ENCODE measurements at regions not wholly inside any gene's neighbourhood (a gene's known extent, or its start where the extent isn't known, plus 50 kb on each side); places are given as distances from the start of the nearest gene placed in this dataset.

DNA sequence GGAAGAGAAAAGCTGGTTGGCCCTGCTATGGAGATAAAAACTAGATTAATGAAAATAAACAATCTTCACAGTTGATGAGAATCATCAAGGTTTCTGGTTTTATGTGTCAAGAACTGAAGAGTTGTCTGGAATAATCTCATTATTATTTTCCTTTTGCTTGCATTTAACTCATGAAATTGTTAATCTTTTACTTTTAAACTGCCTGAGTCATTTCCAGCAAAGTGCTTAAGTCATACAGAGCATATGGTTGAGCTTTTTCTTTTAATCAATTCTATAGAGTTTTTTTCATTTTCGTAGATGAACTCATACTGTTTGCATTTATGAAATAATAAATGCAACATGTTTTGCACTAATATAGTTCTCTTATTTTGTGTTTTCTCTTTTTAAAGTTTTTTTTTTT lies 747.9 kb downstream of the NXPH1 start:
- intact Hi-C loops (cut with DNase I), result no loop called here
- Histone ChIP-seq H3K27me3 (ENCODE audit: low read depth) (no peaks in the 10 kb centered on the region), H3K4me3 (no peak overlapping the region), H3K4me1 (no peaks in the 10 kb centered on the region), H3K36me3 (no peaks in the 10 kb centered on the region), H3K27ac (no peak overlapping the region), H3K9me3 (no peaks in the 10 kb centered on the region)
- TF ChIP-seq, protein P1, sequence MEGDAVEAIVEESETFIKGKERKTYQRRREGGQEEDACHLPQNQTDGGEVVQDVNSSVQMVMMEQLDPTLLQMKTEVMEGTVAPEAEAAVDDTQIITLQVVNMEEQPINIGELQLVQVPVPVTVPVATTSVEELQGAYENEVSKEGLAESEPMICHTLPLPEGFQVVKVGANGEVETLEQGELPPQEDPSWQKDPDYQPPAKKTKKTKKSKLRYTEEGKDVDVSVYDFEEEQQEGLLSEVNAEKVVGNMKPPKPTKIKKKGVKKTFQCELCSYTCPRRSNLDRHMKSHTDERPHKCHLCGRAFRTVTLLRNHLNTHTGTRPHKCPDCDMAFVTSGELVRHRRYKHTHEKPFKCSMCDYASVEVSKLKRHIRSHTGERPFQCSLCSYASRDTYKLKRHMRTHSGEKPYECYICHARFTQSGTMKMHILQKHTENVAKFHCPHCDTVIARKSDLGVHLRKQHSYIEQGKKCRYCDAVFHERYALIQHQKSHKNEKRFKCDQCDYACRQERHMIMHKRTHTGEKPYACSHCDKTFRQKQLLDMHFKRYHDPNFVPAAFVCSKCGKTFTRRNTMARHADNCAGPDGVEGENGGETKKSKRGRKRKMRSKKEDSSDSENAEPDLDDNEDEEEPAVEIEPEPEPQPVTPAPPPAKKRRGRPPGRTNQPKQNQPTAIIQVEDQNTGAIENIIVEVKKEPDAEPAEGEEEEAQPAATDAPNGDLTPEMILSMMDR (IDR thresholded peaks at IDR 0.05), result no peak
- DNase-seq (no peak), ATAC-seq (no peak)

DNA sequence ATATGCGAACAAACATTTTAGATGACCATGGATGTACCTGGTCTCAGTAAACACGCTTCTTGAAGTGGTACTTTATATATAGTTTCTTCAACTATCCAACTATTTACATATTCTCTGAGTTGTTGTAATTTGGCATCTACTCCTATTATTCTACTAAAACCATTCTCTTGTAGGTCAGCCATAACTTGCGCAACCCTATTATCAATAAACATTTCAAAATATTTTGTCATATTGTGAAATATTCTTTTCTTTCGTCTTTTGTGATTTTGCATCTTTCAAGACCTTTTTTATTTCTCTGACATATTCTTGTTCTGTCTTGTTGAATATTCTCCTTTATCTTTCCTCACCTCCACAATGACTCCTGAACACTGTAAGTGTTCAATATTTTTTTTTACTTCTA lies 753.3 kb downstream of the NXPH1 start:
- H3K4me3 ChIP-seq, result no peak overlapping the region
- no peaks in the 10 kb centered on the region for H3K27me3 ChIP-seq (ENCODE audit: low read depth)
- DNase-seq (no peak), ATAC-seq (no peak)
- H3K36me3 ChIP-seq, result no peaks in the 10 kb centered on the region
- TF ChIP-seq, protein P1 (IDR thresholded peaks at IDR 0.05), result no peak
- no peaks in the 10 kb centered on the region for H3K4me1 ChIP-seq
- H3K27ac ChIP-seq, result no peak overlapping the region
- no peaks in the 10 kb centered on the region for H3K9me3 ChIP-seq
- intact Hi-C loops (cut with DNase I), result no loop called here

DNA sequence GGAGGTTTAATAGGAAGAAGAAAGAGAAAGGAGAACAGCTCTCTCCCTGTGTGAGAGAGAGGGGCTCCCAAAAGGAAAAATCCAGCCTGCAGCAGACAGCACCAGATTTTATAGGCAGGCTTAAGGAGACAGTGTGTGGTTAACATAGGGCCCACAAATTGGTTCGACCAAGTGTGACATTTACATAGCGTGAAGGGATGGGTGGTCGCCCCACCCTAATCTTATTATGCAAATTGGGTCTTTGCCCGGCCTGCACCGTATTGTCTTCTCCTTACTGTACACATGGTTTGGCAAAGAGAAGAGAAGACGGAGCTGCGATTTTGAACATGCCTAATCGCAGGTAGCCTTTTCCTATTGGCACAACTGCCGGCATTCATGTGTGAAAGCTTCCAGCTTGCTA lies 756.3 kb downstream of the NXPH1 start:
- no peak overlapping the region for H3K27ac ChIP-seq
- DNase-seq, result no peak
- H3K4me1 ChIP-seq, result no peaks in the 10 kb centered on the region
- intact Hi-C loops (cut with DNase I), result no loop called here
- no peaks in the 10 kb centered on the region for H3K9me3 ChIP-seq
- no peaks in the 10 kb centered on the region for H3K27me3 ChIP-seq (ENCODE audit: low read depth)
- no peaks in the 10 kb centered on the region for H3K36me3 ChIP-seq
- H3K4me3 ChIP-seq, result no peak overlapping the region
- TF ChIP-seq, protein P1 (IDR thresholded peaks at IDR 0.05), result no peak
- ATAC-seq, result no peak

DNA sequence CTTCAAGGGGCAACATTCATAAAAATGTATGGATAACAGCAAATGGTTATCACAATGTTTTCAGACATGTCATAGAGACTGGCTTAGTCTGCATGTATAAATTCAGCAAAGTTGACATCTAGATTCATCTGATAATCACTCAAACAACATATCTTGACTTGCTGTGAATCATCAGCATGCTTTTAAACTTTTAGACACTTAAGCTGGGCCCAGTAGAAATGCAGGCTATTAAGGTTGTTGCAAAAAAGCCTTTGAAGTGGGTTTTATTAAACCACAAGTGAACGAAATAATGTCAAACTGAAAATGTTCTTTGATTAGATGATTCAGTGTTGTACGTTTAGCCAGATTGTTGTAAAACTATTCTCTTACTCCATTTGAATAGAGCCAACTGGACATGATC lies 759.6 kb downstream of the NXPH1 start:
- no peak for DNase-seq
- Histone ChIP-seq H3K9me3 (no peaks in the 10 kb centered on the region), H3K27ac (no peak overlapping the region), H3K4me1 (no peaks in the 10 kb centered on the region), H3K27me3 (ENCODE audit: low read depth) (no peaks in the 10 kb centered on the region), H3K4me3 (no peak overlapping the region), H3K36me3 (no peaks in the 10 kb centered on the region)
- no peak for ATAC-seq
- intact Hi-C loops (cut with DNase I), result no loop called here
- TF ChIP-seq, protein P1 (IDR thresholded peaks at IDR 0.05), result no peak

DNA sequence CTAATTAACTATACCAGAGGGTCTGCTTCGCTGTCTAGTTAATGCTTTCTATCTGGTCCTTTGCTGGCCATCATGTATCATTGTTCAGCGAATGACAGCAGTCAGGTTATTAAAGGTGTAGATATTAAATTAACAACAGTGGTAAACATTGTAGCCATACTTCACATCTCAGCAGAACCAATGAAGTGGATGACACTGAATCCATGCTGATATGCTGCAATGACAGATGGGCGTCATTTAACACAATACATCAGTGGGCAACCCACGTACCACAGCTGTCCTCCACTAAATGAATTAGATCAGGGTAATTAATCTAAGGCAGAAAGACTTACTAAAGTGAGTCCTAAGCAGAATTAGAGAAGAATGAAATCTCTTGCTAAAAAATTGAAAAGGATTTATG lies 767.2 kb downstream of the NXPH1 start:
- Histone ChIP-seq H3K27me3 (ENCODE audit: low read depth) (no peaks in the 10 kb centered on the region), H3K27ac (no peak overlapping the region), H3K4me3 (no peak overlapping the region), H3K9me3 (no peaks in the 10 kb centered on the region), H3K36me3 (no peaks in the 10 kb centered on the region), H3K4me1 (no peaks in the 10 kb centered on the region)
- DNase-seq, result no peak
- no peak for ATAC-seq
- intact Hi-C loops (cut with DNase I), result no loop called here
- TF ChIP-seq, protein P1 (IDR thresholded peaks at IDR 0.05), result no peak

DNA sequence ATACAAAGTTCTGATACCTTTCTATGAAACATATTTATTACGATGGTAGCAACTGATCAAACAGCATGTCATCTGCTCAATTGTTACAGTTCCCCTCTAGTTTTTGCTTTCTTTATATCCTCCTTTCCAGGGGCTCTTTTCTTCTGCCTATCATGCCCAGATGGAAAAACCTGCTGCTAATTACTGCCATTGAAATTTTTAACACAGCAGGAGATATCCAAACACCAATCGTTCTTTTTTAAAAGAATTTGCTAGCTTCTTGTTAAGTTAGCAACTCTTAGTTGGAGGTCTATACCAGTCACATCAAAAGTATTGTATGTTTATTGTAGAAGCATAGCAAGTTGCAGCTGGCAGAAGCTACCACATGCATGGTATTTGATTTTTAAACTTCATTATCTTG lies 768.5 kb downstream of the NXPH1 start:
- intact Hi-C loops (cut with DNase I), result no loop called here
- TF ChIP-seq, protein P1 (IDR thresholded peaks at IDR 0.05), result no peak
- Histone ChIP-seq H3K27me3 (ENCODE audit: low read depth) (no peaks in the 10 kb centered on the region), H3K4me3 (no peak overlapping the region), H3K27ac (no peak overlapping the region), H3K36me3 (no peaks in the 10 kb centered on the region), H3K4me1 (no peaks in the 10 kb centered on the region), H3K9me3 (no peaks in the 10 kb centered on the region)
- no peak for DNase-seq
- no peak for ATAC-seq

All from lower lobe of right lung (tissue), 2 donors.